ENCODE measurements at regions not wholly inside any gene's neighbourhood (a gene's known extent, or its start where the extent isn't known, plus 50 kb on each side); places are given as distances from the start of the nearest gene placed in this dataset.
"Not testable (repeated sequence)": the region's sequence is repeated elsewhere in the genome, so short reads cannot be mapped to it uniquely, and the experiment has no call there.

GRCh38 chr9:104367507-104367906, 136.6 kb upstream of the OR13F1 start:
- H3K9me2 ChIP-seq (replicated peaks; ENCODE audit: insufficient read depth, low read length) = no peaks in the 10 kb centered on the region
- H3K79me2 ChIP-seq (ENCODE audit: low read length) = no peaks in the 10 kb centered on the region
- H3K4me1 ChIP-seq (ENCODE audit: low read length) = no peaks in the 10 kb centered on the region
- TF ChIP-seq CTCF (IDR thresholded peaks at IDR 0.05; ENCODE audit: low read length) (no peak), EZH2 (optimal IDR thresholded peaks at IDR 0.05; ENCODE audit: low read depth, low read length) (no peak), EZH2phosphoT487 (IDR thresholded peaks at IDR 0.05; ENCODE audit: low read length) (no peak)
- no peaks in the 10 kb centered on the region for H3K9me3 ChIP-seq (replicated peaks; ENCODE audit: insufficient read depth, low read length)
- H3K27ac ChIP-seq (ENCODE audit: low read length) = no peak overlapping the region
- DNase-seq = no peak
- H3F3A ChIP-seq (ENCODE audit: insufficient read depth, low read length) = no peaks in the 10 kb centered on the region
- H3K9ac ChIP-seq (ENCODE audit: low read length) = no peak overlapping the region
- no peak overlapping the region for H3K4me2 ChIP-seq (ENCODE audit: low read depth, low read length)
- no peaks in the 10 kb centered on the region for H3K36me3 ChIP-seq (replicated peaks; ENCODE audit: insufficient read depth, low read length)
- no peak overlapping the region for H2AFZ ChIP-seq (ENCODE audit: low read length)
- H4K20me1 ChIP-seq (ENCODE audit: insufficient read depth, low read length) = no peaks in the 10 kb centered on the region
- no peaks in the 10 kb centered on the region for H3K27me3 ChIP-seq (replicated peaks; ENCODE audit: insufficient read depth, low read length)
- no peak overlapping the region for H3K4me3 ChIP-seq (ENCODE audit: low read length)

- not testable (repeated sequence) for H3K79me2 ChIP-seq (ENCODE audit: low read length); H3K27ac ChIP-seq (ENCODE audit: low read length); H3K9me3 ChIP-seq (replicated peaks; ENCODE audit: insufficient read depth, low read length); H3K4me1 ChIP-seq (ENCODE audit: low read length); H3K27me3 ChIP-seq (replicated peaks; ENCODE audit: insufficient read depth, low read length); H3F3A ChIP-seq (ENCODE audit: insufficient read depth, low read length); H3K4me3 ChIP-seq (ENCODE audit: low read length); H3K9ac ChIP-seq (ENCODE audit: low read length); H3K9me2 ChIP-seq (replicated peaks; ENCODE audit: insufficient read depth, low read length); H4K20me1 ChIP-seq (ENCODE audit: insufficient read depth, low read length); H3K36me3 ChIP-seq (replicated peaks; ENCODE audit: insufficient read depth, low read length); H3K4me2 ChIP-seq (ENCODE audit: low read depth, low read length); H2AFZ ChIP-seq (ENCODE audit: low read length); DNase-seq
These were observed 135.7 kb upstream of the OR13F1 start for GRCh38 chr9:104368318-104368717.

GRCh38 chr9:104374711-104375110, 129.4 kb upstream of the OR13F1 start:
- no peak overlapping the region for H3K4me3 ChIP-seq (ENCODE audit: low read length)
- H2AFZ ChIP-seq (ENCODE audit: low read length) = no peak overlapping the region
- no peaks in the 10 kb centered on the region for H3K9me2 ChIP-seq (replicated peaks; ENCODE audit: insufficient read depth, low read length)
- no peaks in the 10 kb centered on the region for H3K4me1 ChIP-seq (ENCODE audit: low read length)
- TF ChIP-seq EZH2phosphoT487 (IDR thresholded peaks at IDR 0.05; ENCODE audit: low read length) (no peak), CTCF (IDR thresholded peaks at IDR 0.05; ENCODE audit: low read length) (no peak), EZH2 (optimal IDR thresholded peaks at IDR 0.05; ENCODE audit: low read depth, low read length) (no peak)
- H3K27ac ChIP-seq (ENCODE audit: low read length) = no peak overlapping the region
- no peak overlapping the region for H3K4me2 ChIP-seq (ENCODE audit: low read depth, low read length)
- no peaks in the 10 kb centered on the region for H3K36me3 ChIP-seq (replicated peaks; ENCODE audit: insufficient read depth, low read length)
- no peaks in the 10 kb centered on the region for H3F3A ChIP-seq (ENCODE audit: insufficient read depth, low read length)
- DNase-seq = no peak
- no peaks in the 10 kb centered on the region for H3K27me3 ChIP-seq (replicated peaks; ENCODE audit: insufficient read depth, low read length)
- no peak overlapping the region for H3K9ac ChIP-seq (ENCODE audit: low read length)
- H3K79me2 ChIP-seq (ENCODE audit: low read length) = no peaks in the 10 kb centered on the region
- H4K20me1 ChIP-seq (ENCODE audit: insufficient read depth, low read length) = no peaks in the 10 kb centered on the region
- H3K9me3 ChIP-seq (replicated peaks; ENCODE audit: insufficient read depth, low read length) = no peaks in the 10 kb centered on the region

- Histone ChIP-seq H3K9me2 (replicated peaks; ENCODE audit: insufficient read depth, low read length) (no peaks in the 10 kb centered on the region), H3K27ac (ENCODE audit: low read length) (no peak overlapping the region), H3K79me2 (ENCODE audit: low read length) (no peaks in the 10 kb centered on the region), H3K27me3 (replicated peaks; ENCODE audit: insufficient read depth, low read length) (no peaks in the 10 kb centered on the region), H4K20me1 (ENCODE audit: insufficient read depth, low read length) (no peaks in the 10 kb centered on the region), H3K4me2 (ENCODE audit: low read depth, low read length) (no peak overlapping the region), H3K9ac (ENCODE audit: low read length) (no peak overlapping the region), H3K36me3 (replicated peaks; ENCODE audit: insufficient read depth, low read length) (no peaks in the 10 kb centered on the region), H3K4me3 (ENCODE audit: low read length) (no peak overlapping the region), H3K4me1 (ENCODE audit: low read length) (no peaks in the 10 kb centered on the region), H2AFZ (ENCODE audit: low read length) (no peak overlapping the region), H3F3A (ENCODE audit: insufficient read depth, low read length) (no peaks in the 10 kb centered on the region), H3K9me3 (replicated peaks; ENCODE audit: insufficient read depth, low read length) (no peaks in the 10 kb centered on the region)
- TF ChIP-seq EZH2phosphoT487 (IDR thresholded peaks at IDR 0.05; ENCODE audit: low read length) (no peak), EZH2 (optimal IDR thresholded peaks at IDR 0.05; ENCODE audit: low read depth, low read length) (no peak)
- DNase-seq = no peak
These were observed 118.0 kb upstream of the OR13F1 start for GRCh38 chr9:104386013-104386412.
